HG02943 (cell line): ENCODE measurements at regions not wholly inside any gene's neighbourhood (a gene's known extent, or its start where the extent isn't known, plus 50 kb on each side); places are given as distances from the start of the nearest gene placed in this dataset.
A peak's percentile ranks its signal among the peaks of the same experiment; 100 is the strongest.

ENCODE experiments used
- ATAC-seq: cut with Tn5 transposase; IDR thresholded peaks from one replicate; pipeline ENCODE4 v1.9.1; 2021; ENCODE audit warnings: mild to moderate bottlenecking, low read depth, moderate library complexity; ENCODE audit not compliant: unreplicated experiment

- no peak for ATAC-seq
Observed at GRCh38 chr2:191512874-191513273, 165.1 kb upstream of the NABP1 start.

- ATAC-seq, result no peak
Observed at GRCh38 chr2:191514613-191515012, 163.3 kb upstream of the NABP1 start.

GRCh38 chr2:191515551-191515950 lies 162.4 kb upstream of the NABP1 start:
- no peak for ATAC-seq

- no peak for ATAC-seq
Observed at GRCh38 chr2:191516260-191516659, 161.7 kb upstream of the NABP1 start.

GRCh38 chr2:191521608-191522208 lies 156.2 kb upstream of the NABP1 start:
- ATAC-seq, result no peak

GRCh38 chr2:191522478-191523120 lies 155.3 kb upstream of the NABP1 start:
- ATAC-seq, result no peak

GRCh38 chr2:191526091-191526490 lies 151.8 kb upstream of the NABP1 start:
- ATAC-seq, result no peak

GRCh38 chr2:191526536-191526935 lies 151.4 kb upstream of the NABP1 start:
- ATAC-seq, result no peak

GRCh38 chr2:191526953-191527556 lies 150.9 kb upstream of the NABP1 start:
- ATAC-seq, result no peak

GRCh38 chr2:191530618-191531017 lies 147.3 kb upstream of the NABP1 start:
- no peak for ATAC-seq

GRCh38 chr2:191533693-191534180 lies 144.2 kb upstream of the NABP1 start:
- no peak for ATAC-seq

GRCh38 chr2:191537921-191538320 lies 140.0 kb upstream of the NABP1 start:
- no peak for ATAC-seq

GRCh38 chr2:191538334-191538903 lies 139.5 kb upstream of the NABP1 start:
- ATAC-seq, result no peak

- ATAC-seq, result no peak
Observed at GRCh38 chr2:191539068-191539467, 138.9 kb upstream of the NABP1 start.

- no peak for ATAC-seq
Observed at GRCh38 chr2:191540681-191541080, 137.3 kb upstream of the NABP1 start.

GRCh38 chr2:191543708-191544107 lies 134.2 kb upstream of the NABP1 start:
- ATAC-seq, result no peak

- ATAC-seq, result no peak
Observed at GRCh38 chr2:191544461-191545062, 133.4 kb upstream of the NABP1 start.

- ATAC-seq, result no peak
Observed at GRCh38 chr2:191545361-191545760, 132.6 kb upstream of the NABP1 start.

- no peak for ATAC-seq
Observed at GRCh38 chr2:191552066-191552465, 125.9 kb upstream of the NABP1 start.

- no peak for ATAC-seq
Observed at GRCh38 chr2:191554240-191554639, 123.7 kb upstream of the NABP1 start.

GRCh38 chr2:191555092-191555742 lies 122.7 kb upstream of the NABP1 start:
- ATAC-seq, result peak; percentile 93
